Activated T-cell treated with anti-CD3 and anti-CD28 coated beads for 4 hours (primary cell): ENCODE measurements at regions not wholly inside any gene's neighbourhood (a gene's known extent, or its start where the extent isn't known, plus 50 kb on each side); places are given as distances from the start of the nearest gene placed in this dataset.
"Not testable (repeated sequence)": the region's sequence is repeated elsewhere in the genome, so short reads cannot be mapped to it uniquely, and the experiment has no call there.

ENCODE experiments used
- DNase-seq: peaks from one replicate; pipeline ENCODE4 v3.0.0-alpha.2; 2020

DNA sequence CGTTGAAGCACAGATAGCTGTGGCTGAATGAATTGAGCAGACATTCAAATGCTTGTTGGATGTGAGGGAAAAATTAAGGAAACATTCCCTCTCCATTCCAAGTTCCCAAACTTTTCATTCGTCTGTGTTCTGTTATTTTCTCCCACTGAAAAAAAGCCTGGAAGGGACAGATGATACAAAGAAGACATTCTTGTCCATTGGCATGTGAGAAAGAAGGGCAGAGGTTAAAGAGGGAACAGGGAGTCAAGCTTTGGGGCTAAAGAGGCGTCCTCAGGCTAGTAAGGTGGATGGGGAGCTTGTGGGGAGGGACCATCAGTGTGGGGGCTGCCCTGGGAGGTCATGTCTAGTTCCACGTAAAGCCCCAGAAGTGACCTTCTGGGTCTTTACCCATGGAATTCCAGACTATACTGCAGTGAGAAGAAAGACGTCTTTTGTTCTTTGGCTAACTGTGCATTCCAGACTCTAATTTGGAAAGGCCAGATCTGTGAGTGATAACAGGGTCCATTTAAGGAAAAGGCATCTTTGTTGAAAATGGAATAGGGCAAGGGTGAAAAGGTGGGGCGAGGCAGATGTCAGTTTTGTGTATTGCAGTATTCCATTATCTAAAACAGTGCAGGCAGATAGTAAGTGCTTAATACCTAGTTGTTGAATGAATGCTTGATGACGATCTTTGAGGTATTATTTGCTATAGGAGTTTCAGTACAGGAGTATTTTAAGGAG lies 117.5 kb downstream of the SOX4 start:
- DNase-seq = no peak

DNA sequence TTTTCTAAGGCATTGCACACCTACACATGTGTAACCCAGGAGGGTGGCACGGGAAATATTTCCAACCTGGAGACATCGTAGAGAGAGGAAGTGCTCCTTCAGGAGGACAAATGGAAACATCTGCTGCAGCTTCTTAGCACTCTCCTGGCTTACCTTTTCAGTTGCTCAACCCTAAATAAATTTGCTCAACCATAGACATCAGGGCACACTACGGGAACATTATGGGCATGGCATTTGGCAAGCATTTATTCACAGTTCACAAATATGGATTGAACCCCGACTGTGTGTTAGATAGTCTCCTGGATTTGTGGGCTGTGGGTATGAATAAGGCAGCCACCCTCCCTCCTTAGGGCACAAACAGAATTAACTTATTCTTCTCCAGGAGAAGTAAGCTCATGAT lies 118.7 kb downstream of the SOX4 start:
- DNase-seq = no peak

GRCh38 chr6:21713481-21713880 lies 119.9 kb downstream of the SOX4 start:
- DNase-seq = no peak

- no peak for DNase-seq
Observed at GRCh38 chr6:21715180-21715579, 121.6 kb downstream of the SOX4 start.

GRCh38 chr6:21722510-21722909 lies 129.0 kb downstream of the SOX4 start:
- no peak for DNase-seq

GRCh38 chr6:21726676-21727075 lies 133.1 kb downstream of the SOX4 start:
- no peak for DNase-seq

DNA sequence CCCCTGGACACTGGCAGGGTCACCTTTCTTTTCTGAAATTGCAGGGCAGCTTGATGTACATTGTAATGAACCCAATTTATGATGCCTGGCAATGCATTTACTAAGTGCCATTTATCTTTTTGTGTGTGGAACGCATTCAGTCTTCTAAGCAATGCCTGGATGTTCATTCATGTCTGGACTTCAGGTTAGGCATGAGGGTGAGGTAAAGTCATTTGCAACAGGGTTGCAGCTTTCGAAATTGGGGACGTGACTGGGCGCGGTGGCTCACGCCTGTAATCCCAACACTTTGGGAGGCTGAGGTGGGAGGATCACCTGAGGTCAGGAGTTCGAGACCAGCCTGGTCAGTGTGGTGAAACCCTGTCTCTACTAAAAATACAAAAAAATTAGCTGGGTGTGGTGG lies 134.6 kb downstream of the SOX4 start:
- DNase-seq = no peak

- DNase-seq = no peak
Observed at GRCh38 chr6:21729431-21729830, 135.9 kb downstream of the SOX4 start.

- no peak for DNase-seq
Observed at GRCh38 chr6:21730533-21730932, 137.0 kb downstream of the SOX4 start.

DNA sequence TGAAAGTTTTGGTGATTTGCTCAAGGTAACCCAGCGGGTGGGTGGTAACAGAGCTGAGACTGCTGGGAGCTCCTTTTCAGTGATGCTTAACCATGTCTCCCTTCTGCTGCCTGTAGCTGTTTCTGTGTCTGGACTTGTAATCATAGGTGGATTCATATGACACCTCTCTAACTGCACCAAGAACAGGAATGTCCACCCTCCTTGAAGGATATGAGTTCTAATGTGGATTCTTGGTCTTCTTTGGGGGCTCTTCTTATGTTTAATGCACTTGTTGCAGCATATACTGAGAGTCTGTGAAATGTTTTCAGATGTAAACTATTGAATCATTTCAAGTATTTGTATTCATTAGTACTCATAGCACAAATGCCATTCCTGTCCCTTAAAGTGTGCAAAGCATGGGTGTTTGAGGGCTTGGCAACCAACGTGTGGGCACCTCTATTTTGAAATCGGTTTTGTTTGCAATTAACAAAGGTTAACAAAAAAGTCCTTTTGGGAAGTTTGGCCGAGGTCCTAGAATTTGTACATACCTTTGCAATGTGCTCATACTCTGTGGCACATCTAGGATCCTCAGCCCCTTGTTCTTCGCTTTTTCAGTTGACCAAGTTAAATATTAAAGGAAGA lies 138.0 kb downstream of the SOX4 start:
- DNase-seq = no peak

DNA sequence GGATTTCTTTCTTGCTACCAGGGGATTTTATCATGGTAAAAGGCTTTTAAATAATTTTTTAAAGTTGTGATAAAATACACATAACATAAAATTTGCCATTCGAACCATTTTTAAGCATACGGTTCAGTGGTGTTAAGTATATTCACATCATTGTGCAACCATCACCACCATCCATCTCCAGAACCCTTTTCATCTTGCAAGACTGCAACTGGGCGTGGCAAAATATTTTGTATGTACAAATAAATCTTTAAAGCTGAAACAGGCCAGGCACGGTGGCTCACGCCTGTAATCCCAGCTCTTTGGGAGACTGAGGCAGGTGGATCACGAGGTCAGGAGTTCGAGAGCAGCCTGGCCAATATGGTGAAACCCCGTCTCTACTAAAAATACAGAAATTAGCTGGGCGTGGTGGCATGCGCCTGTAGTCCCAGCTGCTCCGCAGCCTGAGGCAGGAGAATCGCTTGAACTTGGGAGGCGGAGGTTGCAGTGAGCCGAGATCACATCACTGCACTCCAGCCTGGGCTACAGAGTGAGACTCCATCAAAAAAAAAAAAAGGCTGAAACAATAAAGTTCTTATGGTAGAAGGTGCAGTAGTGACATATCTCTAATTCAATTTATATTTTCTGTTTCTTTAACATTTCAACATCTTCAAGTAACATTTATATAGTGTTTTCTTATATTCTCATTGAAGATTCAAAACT lies 138.6 kb downstream of the SOX4 start:
- DNase-seq = not testable (repeated sequence)

GRCh38 chr6:21732731-21733130 lies 139.2 kb downstream of the SOX4 start:
- DNase-seq = no peak

- no peak for DNase-seq
Observed at GRCh38 chr6:21733311-21733710, 139.8 kb downstream of the SOX4 start.

DNA sequence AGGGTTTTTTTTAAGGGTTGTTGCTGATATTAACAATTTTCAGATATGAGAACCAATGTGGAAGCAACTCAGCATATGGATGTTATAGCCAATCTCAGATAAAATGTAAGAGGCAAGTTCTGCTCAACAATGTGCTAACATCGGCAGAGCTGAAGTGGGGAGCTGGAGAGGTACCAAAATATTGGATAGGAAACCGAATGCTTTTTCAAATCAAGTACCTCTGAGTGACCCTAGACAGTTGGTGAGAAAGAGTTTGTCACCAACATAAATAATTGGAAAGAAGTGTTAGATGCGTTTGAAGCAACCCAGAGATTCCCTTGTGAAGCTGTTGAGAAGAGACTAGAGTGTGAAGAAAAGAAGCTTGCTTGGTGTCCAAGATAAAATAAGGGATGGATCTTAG lies 140.7 kb downstream of the SOX4 start:
- DNase-seq = no peak

DNA sequence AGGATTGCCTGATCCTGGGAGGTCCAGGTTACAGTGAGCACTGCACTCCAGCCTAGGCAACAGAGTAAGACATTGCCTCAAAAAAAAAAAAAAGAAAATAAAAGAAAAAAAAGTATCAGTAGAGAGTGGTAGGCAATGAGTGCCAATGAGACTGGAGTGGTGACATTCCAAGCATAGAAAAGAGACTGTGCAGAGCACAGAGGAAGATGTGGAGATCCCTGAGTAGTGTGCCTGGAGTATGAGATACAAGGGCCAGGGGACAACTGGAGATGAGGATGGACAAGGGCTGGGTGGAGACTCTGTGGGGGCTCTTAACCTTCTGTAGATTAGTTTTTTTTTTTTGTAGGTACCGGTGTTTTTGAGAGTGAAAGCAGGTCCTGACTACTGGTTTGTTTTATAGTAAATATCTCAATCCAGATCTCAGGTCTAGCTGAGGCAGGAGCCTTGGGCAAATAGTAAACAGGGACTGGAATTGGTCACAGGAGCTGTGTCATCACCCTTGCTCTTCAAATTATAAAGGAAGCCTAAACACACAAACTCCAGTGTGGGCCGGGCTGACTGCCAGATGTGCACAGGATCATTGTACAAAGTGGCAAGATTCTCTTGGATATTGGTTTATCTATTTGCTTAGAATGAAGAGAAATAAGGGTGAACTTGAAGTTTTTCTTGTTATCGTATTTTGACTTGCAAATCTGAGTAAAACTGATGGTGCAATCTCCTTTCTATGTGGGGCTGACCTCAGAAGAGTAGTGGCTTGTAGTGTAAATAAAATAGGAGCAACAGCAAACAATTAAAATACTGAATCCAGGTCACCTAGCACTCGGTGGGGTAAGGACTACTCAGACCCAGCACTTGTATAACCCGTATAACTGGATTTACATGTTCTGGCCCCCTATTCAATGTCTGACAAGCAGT lies 144.9 kb downstream of the SOX4 start:
- DNase-seq = no peak

DNA sequence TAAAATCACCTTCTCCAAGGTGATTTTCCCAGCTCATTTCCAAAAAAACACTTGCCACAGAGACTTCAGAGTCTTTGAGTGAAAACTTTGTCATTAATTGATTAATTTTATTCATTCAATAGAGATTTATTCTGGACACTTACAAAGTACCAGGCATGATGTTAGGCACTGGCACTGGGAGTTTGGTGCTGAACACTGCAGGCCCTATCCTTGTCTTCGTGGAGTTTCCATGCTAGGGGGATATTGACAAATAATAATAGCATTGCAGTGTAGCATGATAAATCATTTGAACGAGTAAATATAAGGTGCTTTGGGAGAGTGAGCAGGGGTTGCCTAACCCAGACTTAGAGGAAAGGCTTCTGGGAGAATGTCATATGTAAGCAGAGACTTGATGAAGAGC lies 145.7 kb downstream of the SOX4 start:
- DNase-seq = no peak

- DNase-seq = no peak
Observed at GRCh38 chr6:21739838-21740237, 146.3 kb downstream of the SOX4 start.

DNA sequence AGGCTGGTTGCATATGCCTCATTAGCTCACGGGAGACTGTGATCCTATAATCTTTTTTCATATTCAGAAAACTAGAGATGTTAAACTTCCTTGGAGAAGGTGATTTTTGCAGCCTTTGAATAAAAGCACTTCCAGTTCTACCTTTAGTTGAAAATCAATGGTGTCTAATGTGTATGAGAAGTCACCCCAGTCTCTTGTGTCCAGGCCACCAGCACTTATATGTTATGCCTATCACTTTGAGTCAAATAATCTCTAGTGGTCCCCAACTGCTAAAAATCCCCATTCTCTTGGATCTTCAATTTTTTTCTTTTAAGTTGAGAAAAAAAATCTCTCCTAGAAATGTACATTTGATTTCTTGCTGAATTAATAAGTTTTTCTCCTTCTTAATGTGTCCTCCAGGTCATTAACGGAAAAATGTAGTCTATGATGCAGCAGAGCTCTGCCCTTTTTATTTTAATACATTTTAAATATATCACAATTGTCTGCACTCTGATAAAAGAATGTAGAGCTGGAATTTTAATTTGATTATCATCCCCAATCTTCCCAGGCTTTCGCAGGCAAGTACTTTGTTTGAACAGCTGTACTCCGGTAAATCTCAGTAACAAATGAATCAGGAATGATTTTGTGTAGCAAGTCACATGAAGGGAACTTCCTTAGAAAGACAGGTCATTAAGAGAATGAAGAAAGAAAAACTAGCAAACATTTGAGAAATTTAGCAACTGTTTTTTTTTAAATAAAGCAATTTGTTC lies 147.0 kb downstream of the SOX4 start:
- DNase-seq = no peak

- DNase-seq = no peak
Observed at GRCh38 chr6:21741221-21742109, 147.9 kb downstream of the SOX4 start.

- DNase-seq = no peak
Observed at GRCh38 chr6:21742238-21742660, 148.7 kb downstream of the SOX4 start.

- no peak for DNase-seq
Observed at GRCh38 chr6:21744331-21744730, 150.8 kb downstream of the SOX4 start.
